Adrenal gland (tissue), 9 donors: ENCODE measurements at regions not wholly inside any gene's neighbourhood (a gene's known extent, or its start where the extent isn't known, plus 50 kb on each side); places are given as distances from the start of the nearest gene placed in this dataset.

Experiments used
- DNase-seq, 7 donors: peaks; one replicate each; pipeline ENCODE4 v3.0.0-alpha.2; 2019 to 2020
- H3K27ac ChIP-seq, 5 donors: fragments of 200-600 bp; sonication (generic) in 4 of 5; 1 replicate in 3 of 5; 2 replicates in 2 of 5; pipeline versions ENCODE4 v1.5.1 to v1.8.0; 2016 to 2020; ENCODE audit warnings: mild to moderate bottlenecking in 1 of 5
- H3K27me3 ChIP-seq: fragments of 200-600 bp; 2 replicates; pipeline ENCODE4 v1.8.0; 2021
- H3K36me3 ChIP-seq, 2 donors: fragments of 200-600 bp; replicated peaks in 1 of 2; 1 replicate in 1 of 2; 2 replicates in 1 of 2; pipeline versions ENCODE4 v1.5.1 to v1.8.0; 2018 to 2022
- H3K4me1 ChIP-seq, 2 donors: fragments of 200-600 bp; replicated peaks in 1 of 2; 1 replicate in 1 of 2; 2 replicates in 1 of 2; pipeline versions ENCODE4 v1.5.1 to v1.8.0; 2018 to 2021
- H3K4me3 ChIP-seq, 4 donors: fragments of 200-600 bp; sonication (generic) in 3 of 4; one replicate each; pipeline ENCODE4 v1.5.1; 2016 to 2018
- H3K9me3 ChIP-seq, 3 donors: fragments of 200-600 bp; sonication (generic) in 1 of 3; replicated peaks in 1 of 3; 1 replicate in 2 of 3; 2 replicates in 1 of 3; pipeline versions ENCODE4 v1.5.1 to v1.8.0; 2016 to 2021
- CTCF ChIP-seq, 6 experiments: fragments of 450-650 bp in 4 of 6; fragments of 200-600 bp in 2 of 6; sonication (generic) in 1 of 6; IDR thresholded peaks; 1 replicate in 5 of 6; 2 replicates in 1 of 6; pipeline versions ENCODE4 v1.5.1 to v1.8.0; 2016 to 2021; ENCODE audit warnings: antibody characterized with exemption in 6 of 6, mild to moderate bottlenecking in 2 of 6, moderate library complexity in 1 of 6
- POLR2A ChIP-seq, 2 donors: fragments of 450-650 bp; IDR thresholded peaks; one replicate each; pipeline ENCODE4 v1.6.1; 2017; ENCODE audit warnings: antibody characterized with exemption in 2 of 2, mild to moderate bottlenecking in 2 of 2, moderate library complexity in 1 of 2
- WGBS, 4 donors: extraction: QIAGEN DNeasy Blood & Tissue Kit in 2 of 4; methylation state at CpG; one replicate each; pipeline versions ENCODE4 v1.1.5 to v1.1.7; 2013 to 2017; 5-methylcytosine and 5-hydroxymethylcytosine counted together
- intact Hi-C, 2 donors: fragments of 100-400 bp; cut with DNase I; formaldehyde crosslinking; loops; one replicate each; pipeline versions ENCODE4 v1.14.1 to v1.15.0; 2022 to 2023
- donor health status: healthy with polysubstance abuse.
- donor health status: Bipolar disorder and iron deficiency.
- donor health status: DM: yes; HTN: yes; CAD: no.
- donor health status: DM: no; HTN: no; CAD: no.
- donor health status: DM: no; HTN: no; CAD: no.

DNA sequence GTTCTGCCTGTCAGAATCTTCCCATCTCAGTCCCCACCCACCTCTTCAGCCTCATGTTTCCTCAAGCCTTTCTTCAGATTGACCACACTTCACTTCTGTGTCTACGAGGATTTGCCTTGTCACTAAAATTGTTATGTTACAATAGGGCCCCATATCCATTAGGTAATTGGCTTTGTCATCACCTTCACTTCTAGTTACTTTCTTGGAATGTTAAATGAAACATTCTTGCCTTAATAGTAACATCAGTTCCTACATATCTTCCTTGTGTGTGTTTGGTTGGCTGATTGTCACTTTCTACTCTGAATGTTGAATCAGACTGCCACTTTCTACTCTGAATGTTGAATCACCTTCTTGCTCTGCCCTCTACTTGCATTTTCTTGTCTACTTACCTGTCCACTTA lies 599.9 kb upstream of the NXPH2 start:
- Histone ChIP-seq H3K36me3 (no peaks in the 10 kb centered on the region), H3K9me3 (no peaks in the 10 kb centered on the region), H3K27ac (no peak overlapping the region), H3K4me3 (no peak overlapping the region), H3K4me1 (no peaks in the 10 kb centered on the region), H3K27me3 (no peaks in the 10 kb centered on the region)
- intact Hi-C loops = no loop called here
- WGBS, 4 donors = 70 to 78% (median 75%) methylated on average over 1 of the region's 1 CpG
- no peak for DNase-seq
- TF ChIP-seq CTCF (IDR thresholded peaks at IDR 0.05) (no peak), POLR2A (IDR thresholded peaks at IDR 0.05) (no peak)

GRCh38 chr2:139378373-139378772 lies 598.2 kb upstream of the NXPH2 start:
- Histone ChIP-seq H3K27me3 (no peaks in the 10 kb centered on the region), H3K4me3 (no peak overlapping the region), H3K4me1 (no peaks in the 10 kb centered on the region), H3K27ac (no peak overlapping the region), H3K36me3 (no peaks in the 10 kb centered on the region), H3K9me3 (no peaks in the 10 kb centered on the region)
- intact Hi-C loops = no loop called here
- no peak for DNase-seq
- WGBS, 4 donors = 76 to 84% (median 81%) methylated on average over 3 of the region's 3 CpGs
- no peak for TF ChIP-seq CTCF (IDR thresholded peaks at IDR 0.05)
- no peak for TF ChIP-seq POLR2A (IDR thresholded peaks at IDR 0.05)

- Histone ChIP-seq H3K4me3 (no peak overlapping the region), H3K4me1 (no peaks in the 10 kb centered on the region), H3K36me3 (no peaks in the 10 kb centered on the region), H3K9me3 (no peaks in the 10 kb centered on the region), H3K27me3 (no peaks in the 10 kb centered on the region), H3K27ac (no peak overlapping the region)
- 64 to 75% (median 74%) methylated on average over 4 of the region's 4 CpGs for WGBS, 4 donors
- TF ChIP-seq POLR2A (IDR thresholded peaks at IDR 0.05) (no peak), CTCF (IDR thresholded peaks at IDR 0.05) (no peak)
- intact Hi-C loops = no loop called here
- no peak for DNase-seq
Measured at GRCh38 chr2:139374296-139374850, 594.2 kb upstream of the NXPH2 start.

GRCh38 chr2:139369423-139370409 lies 589.5 kb upstream of the NXPH2 start:
- WGBS, 4 donors = 59 to 68% (median 61%) methylated on average over 4 of the region's 4 CpGs
- TF ChIP-seq POLR2A (IDR thresholded peaks at IDR 0.05) (no peak), CTCF (IDR thresholded peaks at IDR 0.05) (no peak)
- intact Hi-C loops = no loop called here

More at GRCh38 chr2:139369423-139370409, 589.5 kb upstream of the NXPH2 start:
- DNase-seq = no peak
- Histone ChIP-seq H3K27ac (no peak overlapping the region), H3K27me3 (no peaks in the 10 kb centered on the region), H3K9me3 (no peaks in the 10 kb centered on the region), H3K36me3 (no peaks in the 10 kb centered on the region), H3K4me3 (no peak overlapping the region), H3K4me1 (no peaks in the 10 kb centered on the region)
